MM.1S (cell line): ENCODE measurements at regions not wholly inside any gene's neighbourhood (a gene's known extent, or its start where the extent isn't known, plus 50 kb on each side); places are given as distances from the start of the nearest gene placed in this dataset.

Experiments used
- EZH2 ChIP-seq: fragments of 300-600 bp; sonication (generic); optimal IDR thresholded peaks from 2 replicates; pipeline ENCODE3; 2017; ENCODE audit warnings: low read depth, mild to moderate bottlenecking, antibody characterized with exemption, low read length, mixed read lengths
- TF ChIP-seq, protein P1 (sequence below): fragments of 300-600 bp; sonication (generic); IDR thresholded peaks from 2 replicates; pipeline ENCODE4 v1.5.1; 2016; ENCODE audit warnings: antibody characterized with exemption, low read length, mixed read lengths

DNA sequence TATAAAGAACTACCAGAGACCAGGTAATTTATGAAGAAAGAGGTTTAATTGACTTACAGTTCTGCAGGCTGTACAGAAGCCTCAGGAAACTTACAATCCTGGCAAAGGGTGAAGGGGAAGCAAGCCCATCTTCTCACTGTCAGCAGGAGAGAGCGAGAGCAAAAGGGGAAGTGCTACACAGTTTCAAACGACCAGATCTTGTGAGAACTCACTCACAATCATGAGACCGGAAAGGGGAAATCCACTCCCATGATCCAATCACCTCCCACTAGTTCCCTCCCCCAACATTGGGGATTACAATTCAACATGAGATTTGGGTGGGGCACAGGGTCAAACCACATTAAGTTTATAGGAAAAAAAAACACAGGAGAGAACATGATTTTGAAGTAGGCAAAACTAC is 222.1 kb upstream of the SHH start:
- TF ChIP-seq, protein P1, sequence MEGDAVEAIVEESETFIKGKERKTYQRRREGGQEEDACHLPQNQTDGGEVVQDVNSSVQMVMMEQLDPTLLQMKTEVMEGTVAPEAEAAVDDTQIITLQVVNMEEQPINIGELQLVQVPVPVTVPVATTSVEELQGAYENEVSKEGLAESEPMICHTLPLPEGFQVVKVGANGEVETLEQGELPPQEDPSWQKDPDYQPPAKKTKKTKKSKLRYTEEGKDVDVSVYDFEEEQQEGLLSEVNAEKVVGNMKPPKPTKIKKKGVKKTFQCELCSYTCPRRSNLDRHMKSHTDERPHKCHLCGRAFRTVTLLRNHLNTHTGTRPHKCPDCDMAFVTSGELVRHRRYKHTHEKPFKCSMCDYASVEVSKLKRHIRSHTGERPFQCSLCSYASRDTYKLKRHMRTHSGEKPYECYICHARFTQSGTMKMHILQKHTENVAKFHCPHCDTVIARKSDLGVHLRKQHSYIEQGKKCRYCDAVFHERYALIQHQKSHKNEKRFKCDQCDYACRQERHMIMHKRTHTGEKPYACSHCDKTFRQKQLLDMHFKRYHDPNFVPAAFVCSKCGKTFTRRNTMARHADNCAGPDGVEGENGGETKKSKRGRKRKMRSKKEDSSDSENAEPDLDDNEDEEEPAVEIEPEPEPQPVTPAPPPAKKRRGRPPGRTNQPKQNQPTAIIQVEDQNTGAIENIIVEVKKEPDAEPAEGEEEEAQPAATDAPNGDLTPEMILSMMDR = no peak
- TF ChIP-seq EZH2 = no peak
